GM13977 (cell line): ENCODE measurements at regions not wholly inside any gene's neighbourhood (a gene's known extent, or its start where the extent isn't known, plus 50 kb on each side); places are given as distances from the start of the nearest gene placed in this dataset.

Experiments
- DNase-seq: peaks from one replicate; pipeline ENCODE4 v3.0.0; 2012; ENCODE audit warnings: low spot score
- CTCF ChIP-seq: IDR thresholded peaks from 2 replicates; pipeline ENCODE4 v1.5.1; 2012; ENCODE audit warnings: mild to moderate bottlenecking, control low read depth; ENCODE audit not compliant: insufficient read depth; ENCODE audit errors: extremely low read depth, missing control alignments
- in situ Hi-C: fragments of 300-500 bp; cut with MboI; formaldehyde crosslinking; loops from one replicate; pipeline ENCODE4 v1.12.0; 2022; ENCODE audit warnings: low sequenced_read_pairs, low pct_unique_long_range_greater_than_20kb, mixed read lengths, inconsistent platforms; ENCODE audit not compliant: unreplicated experiment

DNA sequence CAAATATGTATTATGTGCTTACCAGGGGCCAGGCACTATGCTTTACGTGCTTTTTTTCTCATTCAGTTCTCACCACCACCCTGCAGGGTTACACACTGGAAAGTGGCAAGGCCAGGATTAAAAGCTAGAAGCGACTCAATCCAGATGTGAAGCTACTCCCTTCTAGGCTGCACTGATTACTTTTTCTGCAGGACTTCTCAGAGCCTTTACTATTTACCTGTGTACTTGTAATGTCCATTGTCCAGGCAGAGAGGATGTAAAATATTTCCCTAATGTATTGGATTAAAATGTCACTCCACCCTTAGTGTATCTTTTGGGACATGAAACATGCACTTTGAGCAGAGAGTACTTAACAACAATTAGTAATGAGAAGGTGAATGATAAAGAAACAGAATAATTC is 287.5 kb upstream of the EEF2KMT start:
- in situ Hi-C loops, result no loop called here
- TF ChIP-seq CTCF, result no peak
- DNase-seq, result no peak

DNA sequence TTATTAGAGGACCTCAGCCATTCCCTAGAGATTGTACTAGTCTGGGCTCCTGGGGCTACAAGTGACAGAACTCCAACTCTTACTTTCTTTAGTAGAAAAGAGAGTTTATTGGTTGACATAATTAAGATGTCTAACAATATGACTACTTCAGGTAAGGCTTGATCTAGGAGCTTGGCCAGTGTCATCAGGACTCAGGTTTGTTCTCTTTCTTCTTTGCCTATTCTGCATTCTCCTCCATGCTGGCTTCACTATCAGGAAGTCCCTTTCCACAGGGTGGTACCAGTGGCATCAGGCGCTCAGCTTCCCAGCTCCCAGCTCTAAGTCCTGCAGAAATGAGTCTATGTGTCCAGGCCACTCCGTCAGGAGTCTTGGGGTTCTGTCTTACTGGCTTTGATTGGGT is 286.1 kb upstream of the EEF2KMT start:
- in situ Hi-C loops, result no loop called here
- no peak for TF ChIP-seq CTCF

DNA sequence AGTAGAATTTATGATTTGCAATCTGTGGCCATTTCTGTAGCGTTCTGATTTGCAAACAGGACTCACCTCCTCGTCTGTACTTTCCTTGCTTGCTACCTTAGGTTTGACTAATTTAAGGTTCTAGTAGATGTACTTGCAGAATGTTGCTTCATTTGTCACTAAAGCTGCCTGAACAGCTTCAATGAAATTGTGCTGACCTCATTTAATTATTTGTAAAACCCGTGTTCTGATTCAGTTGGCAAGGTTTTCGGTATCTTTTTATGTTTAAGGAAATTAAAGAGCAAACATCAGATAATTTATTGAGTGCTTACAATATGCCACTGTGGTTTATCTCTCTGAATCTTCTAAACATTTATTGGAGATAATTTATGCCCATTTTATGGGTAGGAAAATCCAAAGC is 284.9 kb upstream of the EEF2KMT start:
- TF ChIP-seq CTCF, result no peak
- no peak for DNase-seq
- in situ Hi-C loops, result no loop called here

More for the DNA sequence above, 286.1 kb upstream of the EEF2KMT start:
- no peak for DNase-seq

GRCh38 chr16:5381481-5381880 is 283.9 kb upstream of the EEF2KMT start:
- in situ Hi-C loops, result no loop called here
- no peak for DNase-seq
- TF ChIP-seq CTCF, result no peak

DNA sequence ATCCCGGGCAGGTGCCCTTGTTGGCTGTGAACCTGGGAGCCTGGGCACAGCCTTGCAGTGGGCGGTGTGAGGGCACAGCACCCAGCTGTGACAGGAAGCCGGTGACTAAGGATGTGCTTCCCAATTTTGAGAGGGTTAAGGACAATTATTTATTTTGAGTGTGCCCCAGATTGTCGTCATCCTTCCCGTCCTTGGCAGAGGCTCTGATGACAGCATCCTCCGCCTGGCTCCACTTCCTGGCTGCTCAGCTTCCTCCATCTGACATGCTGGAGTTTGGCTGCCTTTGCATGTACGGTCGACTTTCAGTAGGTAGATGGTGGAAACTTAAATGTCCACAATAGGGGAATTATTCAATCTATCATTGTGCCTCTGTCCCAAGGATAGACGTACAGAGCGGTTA is 282.4 kb upstream of the EEF2KMT start:
- DNase-seq, result no peak
- in situ Hi-C loops, result no loop called here
- TF ChIP-seq CTCF, result no peak

DNA sequence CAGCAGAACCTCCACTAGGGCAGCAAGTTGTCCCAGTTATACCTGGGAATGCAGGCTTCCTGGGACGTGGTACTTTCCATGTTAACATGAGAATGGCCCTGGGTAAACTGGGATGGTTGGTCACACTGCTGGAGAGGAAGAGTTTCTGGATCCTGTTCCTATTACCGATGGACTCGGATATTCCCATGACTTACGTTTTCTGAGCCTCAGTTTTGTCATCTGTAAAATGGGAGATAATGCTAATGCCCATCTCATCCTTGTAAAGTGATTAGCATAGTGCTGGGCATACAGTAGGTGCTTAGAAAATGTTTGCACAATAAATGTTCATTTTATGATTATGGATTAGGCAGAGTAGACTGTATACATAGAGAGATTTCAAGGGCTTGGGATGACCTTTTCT is 280.9 kb upstream of the EEF2KMT start:
- no peak for DNase-seq
- no peak for TF ChIP-seq CTCF
- in situ Hi-C loops, result no loop called here

DNA sequence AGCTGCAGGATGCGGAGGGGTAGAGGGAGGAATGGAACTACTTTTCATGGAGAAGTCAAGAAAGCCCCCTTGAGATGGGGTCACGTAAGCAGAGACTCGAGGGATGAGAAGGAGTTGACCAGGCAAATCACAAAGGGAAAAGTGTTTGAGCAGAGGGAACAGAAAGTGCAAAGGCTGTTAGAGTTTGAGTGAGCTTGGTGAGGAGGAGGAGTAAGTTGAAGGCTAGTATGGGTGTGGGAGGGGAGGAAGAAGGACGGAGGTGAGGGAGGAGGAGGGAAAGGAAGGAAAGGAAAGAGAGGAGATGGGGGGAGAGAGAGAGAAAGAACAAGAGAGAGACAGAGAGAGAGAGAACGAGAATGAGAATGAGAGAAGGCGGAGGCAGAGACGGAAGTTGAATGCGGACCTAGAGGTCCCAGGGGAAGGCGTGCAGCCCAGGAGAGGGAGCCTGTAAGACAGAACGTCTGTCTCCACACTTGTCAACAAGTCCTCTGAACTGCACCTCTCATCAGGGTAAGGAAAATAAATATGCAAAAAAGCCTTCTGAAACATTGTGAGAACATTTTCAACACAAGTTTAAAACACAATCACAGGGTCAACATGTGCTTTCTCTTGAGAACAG is 279.8 kb upstream of the EEF2KMT start:
- DNase-seq, result no peak
- in situ Hi-C loops, result no loop called here
- TF ChIP-seq CTCF, result no peak
